Uterus (tissue), 3 donors: ENCODE measurements at regions not wholly inside any gene's neighbourhood (a gene's known extent, or its start where the extent isn't known, plus 50 kb on each side); places are given as distances from the start of the nearest gene placed in this dataset.

Experiments
- DNase-seq, 2 donors: peaks; one replicate each; pipeline ENCODE4 v3.0.0-alpha.2; 2019 to 2020
- H3K27ac ChIP-seq, 2 donors: fragments of 200-600 bp; sonication (generic); 1 replicate in 1 of 2; 2 replicates in 1 of 2; pipeline ENCODE4 v1.5.1; 2016 to 2018
- H3K27me3 ChIP-seq, 2 donors: fragments of 200-600 bp; sonication (generic); one replicate each; pipeline ENCODE4 v1.5.1; 2018 to 2019; ENCODE audit warnings: control low read depth in 1 of 2
- H3K36me3 ChIP-seq, 2 donors: fragments of 200-600 bp; sonication (generic); one replicate each; pipeline ENCODE4 v1.5.1; 2019; ENCODE audit warnings: control low read depth in 1 of 2
- H3K4me1 ChIP-seq, 2 donors: fragments of 200-600 bp; sonication (generic); one replicate each; pipeline ENCODE4 v1.5.1; 2018 to 2019; ENCODE audit warnings: control low read depth in 1 of 2
- H3K4me3 ChIP-seq, 2 donors: fragments of 200-600 bp; sonication (generic); 1 replicate in 1 of 2; 2 replicates in 1 of 2; pipeline ENCODE4 v1.5.1; 2018 to 2019; ENCODE audit warnings: mild to moderate bottlenecking in 1 of 2
- H3K9me3 ChIP-seq, 2 donors: fragments of 200-600 bp; sonication (generic); one replicate each; pipeline ENCODE4 v1.5.1; 2019; ENCODE audit warnings: control low read depth in 1 of 2
- CTCF ChIP-seq, 4 experiments: fragments of 200-600 bp in 2 of 4; fragments of 450-650 bp in 2 of 4; sonication (generic) in 2 of 4; IDR thresholded peaks; one replicate each; pipeline ENCODE4 v1.5.1; 2016 to 2019; ENCODE audit warnings: antibody characterized with exemption in 4 of 4, mild to moderate bottlenecking in 2 of 4, moderate library complexity in 1 of 4
- POLR2A ChIP-seq, 2 donors: fragments of 450-650 bp; IDR thresholded peaks; one replicate each; pipeline ENCODE4 v1.6.1; 2016; ENCODE audit warnings: antibody characterized with exemption in 2 of 2, mild to moderate bottlenecking in 1 of 2, moderate library complexity in 1 of 2
- intact Hi-C: fragments of 100-400 bp; cut with DNase I; formaldehyde crosslinking; loops from one replicate; pipeline ENCODE4 v1.15.1; 2023; ENCODE audit warnings: low total_unique reads
- donor health status: DM: yes; HTN: yes; CAD: no.

- TF ChIP-seq CTCF (IDR thresholded peaks at IDR 0.05) (no peak), POLR2A (IDR thresholded peaks at IDR 0.05) (no peak)
- no peak overlapping the region for H3K4me3 ChIP-seq
- H3K4me1 ChIP-seq, result no peaks in the 10 kb centered on the region
- no peaks in the 10 kb centered on the region for H3K9me3 ChIP-seq
- H3K27ac ChIP-seq, result no peak overlapping the region
- H3K27me3 ChIP-seq, result no peaks in the 10 kb centered on the region
- H3K36me3 ChIP-seq, result no peaks in the 10 kb centered on the region
- DNase-seq, result no peak
- intact Hi-C loops, result no loop called here
Measured at GRCh38 chr22:47842119-47842518, 1079.7 kb downstream of the TBC1D22A start.

- intact Hi-C loops, result no loop called here
- H3K27me3 ChIP-seq, result no peaks in the 10 kb centered on the region
- TF ChIP-seq CTCF (IDR thresholded peaks at IDR 0.05) (no peak), POLR2A (IDR thresholded peaks at IDR 0.05) (no peak)
Measured at GRCh38 chr22:47841156-47841555, 1078.7 kb downstream of the TBC1D22A start.

GRCh38 chr22:47839595-47840227 is 1077.3 kb downstream of the TBC1D22A start:
- intact Hi-C loops, result no loop called here
- no peak overlapping the region for H3K27ac ChIP-seq
- TF ChIP-seq POLR2A (IDR thresholded peaks at IDR 0.05) (no peak), CTCF (IDR thresholded peaks at IDR 0.05) (no peak)
- H3K4me1 ChIP-seq, result no peaks in the 10 kb centered on the region
- DNase-seq, result no peak
- H3K36me3 ChIP-seq, result no peaks in the 10 kb centered on the region
- H3K4me3 ChIP-seq, result no peak overlapping the region
- H3K9me3 ChIP-seq, result no peaks in the 10 kb centered on the region
- H3K27me3 ChIP-seq, result no peaks in the 10 kb centered on the region

More at GRCh38 chr22:47841156-47841555, 1078.7 kb downstream of the TBC1D22A start:
- Histone ChIP-seq H3K27ac (no peak overlapping the region), H3K36me3 (no peaks in the 10 kb centered on the region), H3K9me3 (no peaks in the 10 kb centered on the region), H3K4me1 (no peaks in the 10 kb centered on the region), H3K4me3 (no peak overlapping the region)
- no peak for DNase-seq

GRCh38 chr22:47837703-47838102 is 1075.3 kb downstream of the TBC1D22A start:
- no peak for TF ChIP-seq POLR2A (IDR thresholded peaks at IDR 0.05)
- TF ChIP-seq CTCF (IDR thresholded peaks at IDR 0.05), result no peak
- intact Hi-C loops, result no loop called here
- DNase-seq, result no peak
- no peaks in the 10 kb centered on the region for H3K4me1 ChIP-seq
- H3K4me3 ChIP-seq, result no peak overlapping the region
- no peak overlapping the region for H3K27ac ChIP-seq
- no peaks in the 10 kb centered on the region for H3K27me3 ChIP-seq
- H3K36me3 ChIP-seq, result no peaks in the 10 kb centered on the region
- no peaks in the 10 kb centered on the region for H3K9me3 ChIP-seq

GRCh38 chr22:47836957-47837356 is 1074.5 kb downstream of the TBC1D22A start:
- no peaks in the 10 kb centered on the region for H3K9me3 ChIP-seq
- no peak overlapping the region for H3K27ac ChIP-seq
- no peak for DNase-seq
- intact Hi-C loops, result no loop called here
- TF ChIP-seq POLR2A (IDR thresholded peaks at IDR 0.05), result no peak
- no peak overlapping the region for H3K4me3 ChIP-seq
- H3K27me3 ChIP-seq, result no peaks in the 10 kb centered on the region
- no peaks in the 10 kb centered on the region for H3K36me3 ChIP-seq
- H3K4me1 ChIP-seq, result no peaks in the 10 kb centered on the region

GRCh38 chr22:47835726-47836125 is 1073.3 kb downstream of the TBC1D22A start:
- Histone ChIP-seq H3K4me1 (no peaks in the 10 kb centered on the region), H3K4me3 (no peak overlapping the region), H3K9me3 (no peaks in the 10 kb centered on the region), H3K27ac (no peak overlapping the region), H3K27me3 (no peaks in the 10 kb centered on the region), H3K36me3 (no peaks in the 10 kb centered on the region)
- TF ChIP-seq CTCF (IDR thresholded peaks at IDR 0.05), result no peak
- no peak for TF ChIP-seq POLR2A (IDR thresholded peaks at IDR 0.05)
- intact Hi-C loops, result no loop called here
- no peak for DNase-seq
